HL-60 (cell line): ENCODE measurements at regions not wholly inside any gene's neighbourhood (a gene's known extent, or its start where the extent isn't known, plus 50 kb on each side); places are given as distances from the start of the nearest gene placed in this dataset.
"Not testable (repeated sequence)": the region's sequence is repeated elsewhere in the genome, so short reads cannot be mapped to it uniquely, and the experiment has no call there.

Experiments
- DNase-seq, 2 experiments: peaks; one replicate each; pipeline ENCODE4 v3.0.0-alpha.2; 2010 to 2020; ENCODE audit warnings: low read depth in 1 of 2, low spot score in 1 of 2
- H3K27ac ChIP-seq: fragments of 250-450 bp; sonication (Bioruptor Pico); replicated peaks from 2 replicates; pipeline ENCODE4 v1.5.1; 2020; ENCODE audit warnings: mild to moderate bottlenecking, moderate library complexity
- H3K27me3 ChIP-seq: fragments of 250-450 bp; sonication (Bioruptor Pico); 2 replicates; pipeline ENCODE4 v1.5.1; 2021; ENCODE audit warnings: mild to moderate bottlenecking, moderate library complexity; ENCODE audit not compliant: insufficient read depth, poor library complexity, severe bottlenecking
- H3K4me3 ChIP-seq: replicated peaks from 2 replicates; pipeline ENCODE4 v1.5.1; 2011; ENCODE audit warnings: mild to moderate bottlenecking, control low read depth, low read length; ENCODE audit not compliant: insufficient read depth
- CTCF ChIP-seq: IDR thresholded peaks from one replicate; pipeline ENCODE4 v1.5.1; 2011; ENCODE audit warnings: low read length, control low read depth, inconsistent platforms; ENCODE audit not compliant: insufficient read depth
- GABPA ChIP-seq: IDR thresholded peaks from 2 replicates; pipeline ENCODE4 v1.6.1; 2012; ENCODE audit warnings: low read depth
- POLR2AphosphoS5 ChIP-seq: IDR thresholded peaks from 2 replicates; pipeline ENCODE4 v1.6.1; 2012; ENCODE audit warnings: low read depth
- REST ChIP-seq: IDR thresholded peaks from 2 replicates; pipeline ENCODE4 v1.6.1; 2012; ENCODE audit warnings: low read depth; ENCODE audit not compliant: insufficient replicate concordance
- SPI1 ChIP-seq: IDR thresholded peaks from 2 replicates; pipeline ENCODE4 v1.6.1; 2012; ENCODE audit warnings: low read depth, mild to moderate bottlenecking, borderline replicate concordance

- Histone ChIP-seq H3K27me3 (no peaks in the 10 kb centered on the region), H3K27ac (no peak overlapping the region), H3K4me3 (peak overlapping the region; percentile 24; the same call in 1 of the 2 replicates)
- no peak for TF ChIP-seq CTCF
- no peak for TF ChIP-seq REST
- TF ChIP-seq GABPA, result no peak
- no peak for TF ChIP-seq SPI1
- TF ChIP-seq POLR2AphosphoS5, result no peak
- peak; percentile 26 to 43 for DNase-seq
Observed at GRCh38 chr15:77944002-77944867, 133.3 kb downstream of the TBC1D2B start.

- H3K27me3 ChIP-seq, result no peaks in the 10 kb centered on the region
- no peak for DNase-seq
- TF ChIP-seq SPI1 (no peak), POLR2AphosphoS5 (no peak), REST (no peak), CTCF (no peak), GABPA (no peak)
- H3K4me3 ChIP-seq, result no peak overlapping the region
- no peak overlapping the region for H3K27ac ChIP-seq
Observed at GRCh38 chr15:77942611-77943211, 134.8 kb downstream of the TBC1D2B start.

- H3K4me3 ChIP-seq, H3K27ac ChIP-seq, DNase-seq, H3K27me3 ChIP-seq: not testable (repeated sequence)
Observed at GRCh38 chr15:77941090-77941827, 136.3 kb downstream of the TBC1D2B start.

- Histone ChIP-seq H3K27ac (no peak overlapping the region), H3K27me3 (no peaks in the 10 kb centered on the region), H3K4me3 (no peak overlapping the region)
- DNase-seq, result no peak
- no peak for TF ChIP-seq SPI1
Observed at GRCh38 chr15:77940381-77940947, 137.0 kb downstream of the TBC1D2B start.
